Lower leg skin (tissue), 3 donors: ENCODE measurements at regions not wholly inside any gene's neighbourhood (a gene's known extent, or its start where the extent isn't known, plus 50 kb on each side); places are given as distances from the start of the nearest gene placed in this dataset.
"Not testable (repeated sequence)": the region's sequence is repeated elsewhere in the genome, so short reads cannot be mapped to it uniquely, and the experiment has no call there.

Experiments
- POLR2A ChIP-seq, 2 donors: fragments of 450-650 bp; IDR thresholded peaks; one replicate each; pipeline ENCODE4 v1.6.1; 2016 to 2017; ENCODE audit warnings: antibody characterized with exemption in 2 of 2, mild to moderate bottlenecking in 1 of 2, moderate library complexity in 1 of 2
- TF ChIP-seq, protein P1 (sequence below), 3 donors: fragments of 450-650 bp; IDR thresholded peaks; one replicate each; pipeline ENCODE4 v1.5.1; 2016; ENCODE audit warnings: antibody characterized with exemption in 3 of 3, mild to moderate bottlenecking in 3 of 3, moderate library complexity in 2 of 3

DNA sequence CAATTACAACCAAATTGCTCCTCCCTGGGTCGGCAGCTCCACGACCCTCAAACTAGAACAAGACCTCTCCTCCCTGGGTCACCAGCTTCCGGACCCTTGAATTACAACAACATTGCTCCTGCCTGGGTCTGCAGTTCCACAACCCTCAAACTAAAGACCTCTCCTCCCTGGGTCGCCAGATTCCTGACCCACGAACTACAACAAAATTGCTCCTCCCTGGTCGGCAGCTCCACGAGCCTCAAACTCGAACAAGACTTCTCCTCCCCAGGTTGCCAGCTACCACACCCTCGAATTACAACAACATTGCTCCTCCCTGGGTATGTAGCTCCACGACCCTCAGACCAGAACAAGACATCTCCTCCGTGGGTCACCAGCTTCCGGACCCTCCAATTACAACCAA, 313.2 kb downstream of the PREX1 start:
- not testable (repeated sequence) for TF ChIP-seq POLR2A (IDR thresholded peaks at IDR 0.05)
- TF ChIP-seq, protein P1, sequence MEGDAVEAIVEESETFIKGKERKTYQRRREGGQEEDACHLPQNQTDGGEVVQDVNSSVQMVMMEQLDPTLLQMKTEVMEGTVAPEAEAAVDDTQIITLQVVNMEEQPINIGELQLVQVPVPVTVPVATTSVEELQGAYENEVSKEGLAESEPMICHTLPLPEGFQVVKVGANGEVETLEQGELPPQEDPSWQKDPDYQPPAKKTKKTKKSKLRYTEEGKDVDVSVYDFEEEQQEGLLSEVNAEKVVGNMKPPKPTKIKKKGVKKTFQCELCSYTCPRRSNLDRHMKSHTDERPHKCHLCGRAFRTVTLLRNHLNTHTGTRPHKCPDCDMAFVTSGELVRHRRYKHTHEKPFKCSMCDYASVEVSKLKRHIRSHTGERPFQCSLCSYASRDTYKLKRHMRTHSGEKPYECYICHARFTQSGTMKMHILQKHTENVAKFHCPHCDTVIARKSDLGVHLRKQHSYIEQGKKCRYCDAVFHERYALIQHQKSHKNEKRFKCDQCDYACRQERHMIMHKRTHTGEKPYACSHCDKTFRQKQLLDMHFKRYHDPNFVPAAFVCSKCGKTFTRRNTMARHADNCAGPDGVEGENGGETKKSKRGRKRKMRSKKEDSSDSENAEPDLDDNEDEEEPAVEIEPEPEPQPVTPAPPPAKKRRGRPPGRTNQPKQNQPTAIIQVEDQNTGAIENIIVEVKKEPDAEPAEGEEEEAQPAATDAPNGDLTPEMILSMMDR (IDR thresholded peaks at IDR 0.05), result not testable (repeated sequence)
